ENCODE measurements at regions not wholly inside any gene's neighbourhood (a gene's known extent, or its start where the extent isn't known, plus 50 kb on each side); places are given as distances from the start of the nearest gene placed in this dataset.

DNA sequence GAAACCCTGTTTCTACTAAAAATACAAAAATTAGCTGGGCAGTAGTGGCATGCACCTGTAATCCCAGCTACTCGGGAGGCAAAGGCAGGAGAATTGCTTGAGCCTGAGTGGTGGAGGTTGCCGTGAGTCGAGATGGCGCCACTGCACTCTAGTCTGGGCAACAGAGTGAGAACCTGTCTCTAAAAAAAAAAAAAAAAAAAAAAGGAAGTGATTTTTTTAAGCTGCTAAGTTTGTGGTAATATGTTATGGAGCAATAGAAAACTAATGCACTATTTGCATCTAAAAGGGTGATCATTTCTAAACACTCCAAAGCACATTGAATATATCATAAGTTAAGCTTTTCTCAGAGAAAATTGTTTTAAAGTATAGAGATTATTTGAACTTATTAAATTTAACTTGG, 244.8 kb upstream of the SPAG17 start:
- Histone ChIP-seq H3K4me1 (no peaks in the 10 kb centered on the region), H3K36me3 (no peaks in the 10 kb centered on the region), H3K27me3 (no peaks in the 10 kb centered on the region), H3K9ac (ENCODE audit: low read depth in 2 of 2, low read length in 2 of 2) (no peak overlapping the region), H3K27ac (no peak overlapping the region), H3K9me3 (no peaks in the 10 kb centered on the region), H3K4me3 (no peak overlapping the region)
- intact Hi-C loops (cut with DNase I), result no loop called here
- TF ChIP-seq, protein P1, sequence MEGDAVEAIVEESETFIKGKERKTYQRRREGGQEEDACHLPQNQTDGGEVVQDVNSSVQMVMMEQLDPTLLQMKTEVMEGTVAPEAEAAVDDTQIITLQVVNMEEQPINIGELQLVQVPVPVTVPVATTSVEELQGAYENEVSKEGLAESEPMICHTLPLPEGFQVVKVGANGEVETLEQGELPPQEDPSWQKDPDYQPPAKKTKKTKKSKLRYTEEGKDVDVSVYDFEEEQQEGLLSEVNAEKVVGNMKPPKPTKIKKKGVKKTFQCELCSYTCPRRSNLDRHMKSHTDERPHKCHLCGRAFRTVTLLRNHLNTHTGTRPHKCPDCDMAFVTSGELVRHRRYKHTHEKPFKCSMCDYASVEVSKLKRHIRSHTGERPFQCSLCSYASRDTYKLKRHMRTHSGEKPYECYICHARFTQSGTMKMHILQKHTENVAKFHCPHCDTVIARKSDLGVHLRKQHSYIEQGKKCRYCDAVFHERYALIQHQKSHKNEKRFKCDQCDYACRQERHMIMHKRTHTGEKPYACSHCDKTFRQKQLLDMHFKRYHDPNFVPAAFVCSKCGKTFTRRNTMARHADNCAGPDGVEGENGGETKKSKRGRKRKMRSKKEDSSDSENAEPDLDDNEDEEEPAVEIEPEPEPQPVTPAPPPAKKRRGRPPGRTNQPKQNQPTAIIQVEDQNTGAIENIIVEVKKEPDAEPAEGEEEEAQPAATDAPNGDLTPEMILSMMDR (IDR thresholded peaks at IDR 0.05), result no peak
- no peak for DNase-seq

DNA sequence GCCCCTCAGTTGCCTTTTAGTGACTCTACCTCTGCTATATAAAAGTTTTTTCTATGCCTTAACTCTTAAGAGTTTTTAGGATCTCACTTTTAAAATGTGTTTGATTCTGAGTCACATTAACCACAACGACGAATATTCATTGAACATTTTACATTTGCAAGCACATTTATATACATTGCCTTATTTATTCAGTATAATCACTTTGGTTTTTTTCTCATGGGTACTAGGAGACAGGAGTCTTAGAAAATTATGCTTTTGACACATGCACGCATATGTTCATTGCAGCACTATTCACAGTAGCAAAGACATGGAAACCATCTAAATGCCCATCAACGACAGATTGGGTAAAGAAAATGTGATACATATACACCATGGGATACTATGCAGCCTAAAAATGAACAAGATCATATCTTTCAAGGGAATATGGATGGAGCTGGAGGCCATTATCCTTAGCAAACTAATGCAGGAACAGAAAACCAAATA, 236.9 kb upstream of the SPAG17 start:
- Histone ChIP-seq H3K27me3 (no peaks in the 10 kb centered on the region), H3K27ac (no peak overlapping the region), H3K4me3 (no peak overlapping the region), H3K4me1 (no peaks in the 10 kb centered on the region), H3K36me3 (no peaks in the 10 kb centered on the region), H3K9ac (ENCODE audit: low read depth in 2 of 2, low read length in 2 of 2) (no peak overlapping the region), H3K9me3 (no peaks in the 10 kb centered on the region)
- TF ChIP-seq, protein P1 (IDR thresholded peaks at IDR 0.05), result no peak
- no peak for DNase-seq
- intact Hi-C loops (cut with DNase I), result no loop called here

DNA sequence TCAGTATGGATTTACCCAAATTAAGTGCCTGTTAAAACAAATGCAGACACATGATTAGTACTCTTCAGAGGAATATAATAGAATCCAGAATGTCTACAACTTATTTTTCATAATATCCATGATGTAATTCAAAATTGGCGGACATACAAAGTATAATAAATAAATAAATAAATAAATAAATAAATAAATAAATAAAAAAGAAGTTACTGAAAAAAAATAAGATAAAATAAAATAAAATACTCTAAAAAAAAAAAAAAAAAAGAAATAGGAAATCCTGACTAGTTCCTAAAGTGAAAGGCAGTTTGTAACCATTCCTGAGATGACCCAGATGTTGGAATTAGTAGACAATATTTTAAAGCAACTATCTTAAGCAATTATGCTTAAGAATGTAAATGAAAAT, 219.0 kb upstream of the SPAG17 start:
- Histone ChIP-seq H3K4me1 (no peaks in the 10 kb centered on the region), H3K36me3 (no peaks in the 10 kb centered on the region), H3K9me3 (no peaks in the 10 kb centered on the region), H3K27ac (no peak overlapping the region), H3K27me3 (no peaks in the 10 kb centered on the region), H3K9ac (ENCODE audit: low read depth in 2 of 2, low read length in 2 of 2) (no peak overlapping the region), H3K4me3 (no peak overlapping the region)
- intact Hi-C loops (cut with DNase I), result no loop called here
- TF ChIP-seq, protein P1 (IDR thresholded peaks at IDR 0.05), result no peak
- no peak for DNase-seq

DNA sequence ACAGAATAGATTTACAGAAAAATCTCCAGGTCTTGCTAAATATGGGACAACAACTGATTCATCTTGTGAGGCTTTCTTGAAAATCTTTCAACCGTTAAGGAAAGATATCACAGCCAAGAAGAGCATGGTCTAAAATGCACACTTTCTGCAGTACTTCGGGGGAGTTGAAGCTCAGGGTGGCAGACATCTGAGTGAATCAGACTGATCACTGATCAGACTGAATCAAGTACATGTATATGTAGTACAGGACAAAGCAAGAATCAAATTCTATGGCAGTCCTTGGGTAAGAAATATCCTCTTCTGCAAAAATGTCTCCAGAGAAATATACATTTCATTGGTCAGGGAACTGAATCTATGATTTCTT, 212.4 kb upstream of the SPAG17 start:
- no peak for DNase-seq
- Histone ChIP-seq H3K27me3 (no peaks in the 10 kb centered on the region), H3K36me3 (no peaks in the 10 kb centered on the region), H3K9me3 (no peaks in the 10 kb centered on the region), H3K27ac (no peak overlapping the region), H3K4me3 (no peak overlapping the region), H3K9ac (ENCODE audit: low read depth in 2 of 2, low read length in 2 of 2) (no peak overlapping the region), H3K4me1 (no peaks in the 10 kb centered on the region)
- intact Hi-C loops (cut with DNase I), result no loop called here
- TF ChIP-seq, protein P1 (IDR thresholded peaks at IDR 0.05), result no peak

- intact Hi-C loops (cut with DNase I), result no loop called here
- Histone ChIP-seq H3K36me3 (no peaks in the 10 kb centered on the region), H3K4me1 (no peaks in the 10 kb centered on the region), H3K9me3 (no peaks in the 10 kb centered on the region), H3K27me3 (no peaks in the 10 kb centered on the region), H3K9ac (ENCODE audit: low read depth in 2 of 2, low read length in 2 of 2) (no peak overlapping the region), H3K27ac (no peak overlapping the region), H3K4me3 (no peak overlapping the region)
- DNase-seq, result no peak
- TF ChIP-seq, protein P1 (IDR thresholded peaks at IDR 0.05), result no peak
These were observed 211.9 kb upstream of the SPAG17 start for GRCh38 chr1:118396829-118397495.
